AG04449 (cell line): ENCODE measurements at regions not wholly inside any gene's neighbourhood (a gene's known extent, or its start where the extent isn't known, plus 50 kb on each side); places are given as distances from the start of the nearest gene placed in this dataset.
A peak's percentile ranks its signal among the peaks of the same experiment; 100 is the strongest.

Experiments used
- CTCF ChIA-PET: fragments of 350-600 bp; formaldehyde crosslinking; extraction: SDS; loops from one replicate; lab custom pipeline; 2021; ENCODE audit warnings: antibody characterized with exemption; lab: Yijun Ruan, JAX
- POLR2A ChIA-PET: fragments of 400-600, 350-600 bp; formaldehyde crosslinking; extraction: SDS; loops from one replicate; lab custom pipeline; 2020; ENCODE audit warnings: antibody characterized with exemption, inconsistent platforms; lab: Yijun Ruan, JAX
- DNase-seq: peaks from one replicate; pipeline ENCODE4 v3.0.0-alpha.2; 2010; ENCODE audit warnings: low read depth, low spot score
- H3K4me3 ChIP-seq: 2 replicates; pipeline ENCODE4 v1.5.1; 2011; ENCODE audit warnings: low read depth, mild to moderate bottlenecking, control low read depth, low read length
- TF ChIP-seq, protein P1 (sequence below): IDR thresholded peaks from one replicate; pipeline ENCODE4 v1.5.1; 2011; ENCODE audit warnings: mild to moderate bottlenecking, moderate library complexity, low read length, control low read depth, inconsistent platforms; ENCODE audit not compliant: insufficient read depth; ENCODE audit errors: missing control alignments

DNA sequence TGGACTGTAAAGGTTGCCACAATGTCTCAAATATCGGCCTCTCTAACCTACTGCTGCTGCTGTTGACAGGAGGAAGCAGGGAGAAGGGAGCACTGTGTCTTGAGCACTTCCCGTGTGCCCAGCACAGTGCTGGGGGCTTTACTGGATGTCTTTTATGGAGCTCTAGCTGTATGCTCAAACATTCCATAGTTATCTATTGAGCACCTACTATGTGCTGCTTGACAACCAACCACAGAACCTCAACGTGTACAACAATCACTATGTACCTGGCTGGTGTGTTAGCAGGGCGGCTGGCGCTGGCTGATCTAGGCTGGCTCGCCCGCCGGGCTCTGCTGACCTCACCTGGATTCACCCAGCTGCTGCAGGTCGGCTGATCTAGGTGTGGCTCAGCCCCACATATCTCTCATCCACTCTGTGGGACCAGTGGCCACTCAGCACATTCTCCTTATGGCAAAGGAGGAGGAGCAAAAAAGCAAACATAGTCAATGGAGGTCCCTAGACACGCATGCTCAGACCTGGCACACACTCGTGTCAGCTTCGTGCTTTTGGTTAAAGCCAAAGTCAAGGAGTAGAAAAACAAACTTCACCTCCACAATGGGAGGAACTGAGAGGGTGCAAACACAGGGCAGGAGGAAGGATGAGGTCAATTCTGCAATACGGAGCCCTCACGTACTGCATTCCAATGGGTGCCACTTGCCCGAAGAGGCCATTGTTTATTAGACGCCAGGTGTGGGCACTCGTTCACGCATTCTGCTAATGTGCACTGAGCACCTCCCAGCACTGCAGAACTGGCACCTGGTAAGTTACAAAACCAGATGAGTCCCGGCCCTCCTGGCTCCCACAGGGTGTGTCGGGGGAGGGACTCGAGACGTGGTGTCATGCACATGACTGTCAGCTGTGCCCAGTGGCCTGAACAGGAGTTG is 147.2 kb downstream of the SCARB1 start:
- POLR2A ChIA-PET = no interaction called here

GRCh38 chr12:124715121-124715990 is 147.9 kb upstream of the NCOR2 start:
- DNase-seq = no peak
- TF ChIP-seq, protein P1, sequence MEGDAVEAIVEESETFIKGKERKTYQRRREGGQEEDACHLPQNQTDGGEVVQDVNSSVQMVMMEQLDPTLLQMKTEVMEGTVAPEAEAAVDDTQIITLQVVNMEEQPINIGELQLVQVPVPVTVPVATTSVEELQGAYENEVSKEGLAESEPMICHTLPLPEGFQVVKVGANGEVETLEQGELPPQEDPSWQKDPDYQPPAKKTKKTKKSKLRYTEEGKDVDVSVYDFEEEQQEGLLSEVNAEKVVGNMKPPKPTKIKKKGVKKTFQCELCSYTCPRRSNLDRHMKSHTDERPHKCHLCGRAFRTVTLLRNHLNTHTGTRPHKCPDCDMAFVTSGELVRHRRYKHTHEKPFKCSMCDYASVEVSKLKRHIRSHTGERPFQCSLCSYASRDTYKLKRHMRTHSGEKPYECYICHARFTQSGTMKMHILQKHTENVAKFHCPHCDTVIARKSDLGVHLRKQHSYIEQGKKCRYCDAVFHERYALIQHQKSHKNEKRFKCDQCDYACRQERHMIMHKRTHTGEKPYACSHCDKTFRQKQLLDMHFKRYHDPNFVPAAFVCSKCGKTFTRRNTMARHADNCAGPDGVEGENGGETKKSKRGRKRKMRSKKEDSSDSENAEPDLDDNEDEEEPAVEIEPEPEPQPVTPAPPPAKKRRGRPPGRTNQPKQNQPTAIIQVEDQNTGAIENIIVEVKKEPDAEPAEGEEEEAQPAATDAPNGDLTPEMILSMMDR = no peak
- POLR2A ChIA-PET = no interaction called here
- CTCF ChIA-PET = interaction anchor here (1.0 kb wide), 1 partner anchor 41 kb away, joined by 4 read pairs; no protein-coding TSS in a partner anchor
- no peak overlapping the region for H3K4me3 ChIP-seq

More for the DNA sequence above, 147.2 kb downstream of the SCARB1 start:
- CTCF ChIA-PET = no interaction called here
- H3K4me3 ChIP-seq = no peak overlapping the region
- TF ChIP-seq, protein P1 = no peak
- no peak for DNase-seq

DNA sequence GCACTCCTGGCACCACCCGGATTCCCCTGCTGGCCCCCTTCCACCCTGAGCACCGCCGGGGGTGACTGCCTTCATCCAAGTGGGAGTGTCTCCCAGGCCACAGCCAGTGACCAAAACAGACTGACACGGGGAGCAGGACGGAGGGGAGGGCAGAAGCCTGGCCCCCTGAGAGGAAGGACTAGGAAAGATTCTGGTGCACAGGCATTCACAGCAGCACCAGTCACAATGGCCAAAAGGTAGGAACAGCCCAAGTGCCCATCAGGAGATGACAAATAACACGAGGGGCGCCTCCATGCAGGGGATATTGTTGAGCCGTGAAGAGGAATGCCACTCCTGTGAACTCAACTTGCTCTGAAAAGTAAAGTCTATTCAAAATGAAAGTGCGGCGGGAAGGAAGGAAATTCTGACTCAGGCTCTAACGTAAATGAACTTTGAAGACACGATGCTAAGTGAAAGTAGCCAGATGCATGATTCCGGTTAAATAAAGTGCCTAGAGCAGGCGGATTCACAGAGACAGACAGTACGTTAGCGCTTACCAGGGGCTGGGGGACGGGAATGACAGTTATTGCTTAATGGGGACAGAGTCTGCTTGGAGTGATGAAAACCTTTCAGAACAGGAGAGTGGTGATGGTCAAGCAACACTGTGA is 146.1 kb upstream of the NCOR2 start:
- peak overlapping the region; percentile 18; the same call in 1 of the 2 replicates for H3K4me3 ChIP-seq
- CTCF ChIA-PET = interaction anchor here (1.6 kb wide), 1 partner anchor 8 kb away, joined by 5 read pairs; no protein-coding TSS in a partner anchor
- no peak for DNase-seq
- POLR2A ChIA-PET = interaction anchor here (0.6 kb wide), 1 partner anchor 11 kb away, joined by 4 read pairs; no protein-coding TSS in a partner anchor
- TF ChIP-seq, protein P1 = no peak

GRCh38 chr12:124713041-124713435 is 145.6 kb upstream of the NCOR2 start:
- POLR2A ChIA-PET = no interaction called here
- TF ChIP-seq, protein P1 = no peak
- no peak overlapping the region for H3K4me3 ChIP-seq
- CTCF ChIA-PET = interaction anchor here (1.3 to 1.6 kb wide), 2 partner anchors 8 to 10 kb away, joined by 3 to 5 read pairs; no protein-coding TSS in a partner anchor
- no peak for DNase-seq

DNA sequence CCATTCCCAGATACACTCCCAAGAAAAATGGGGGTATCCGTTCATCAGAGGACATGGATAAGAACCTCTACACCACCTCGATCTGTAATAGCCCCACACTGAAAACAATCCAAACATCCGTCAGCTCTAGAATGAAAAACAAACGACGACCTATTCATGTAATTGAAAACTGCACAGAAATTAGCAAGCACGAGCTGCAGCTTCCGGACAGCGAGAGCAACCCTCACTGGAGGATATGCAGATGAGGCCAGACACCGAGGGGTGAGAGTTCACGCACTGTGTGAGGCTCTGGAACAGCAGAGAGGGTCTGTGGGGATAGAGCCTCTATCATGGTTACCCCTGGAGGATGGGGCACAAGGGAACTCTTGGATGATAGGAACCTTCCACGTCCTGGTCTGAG is 143.9 kb upstream of the NCOR2 start:
- CTCF ChIA-PET = interaction anchor here (0.8 to 4.3 kb wide), 4 partner anchors 9 to 55 kb away, joined by 3 to 34 read pairs (median 20); no protein-coding TSS in a partner anchor
- no peak for DNase-seq
- POLR2A ChIA-PET = interaction anchor here (0.6 kb wide), 1 partner anchor 94 kb away, joined by 3 read pairs; no protein-coding TSS in a partner anchor
- TF ChIP-seq, protein P1 = no peak
- H3K4me3 ChIP-seq = no peak overlapping the region
